Stimulated activated CD4-positive, alpha-beta T cell treated with anti-CD3 and anti-CD28 coated beads, Interleukin-12 subunit alpha, Interleukin-12 subunit beta, amount 100 ng/mL, for 24 hours (primary cell): ENCODE measurements at regions not wholly inside any gene's neighbourhood (a gene's known extent, or its start where the extent isn't known, plus 50 kb on each side); places are given as distances from the start of the nearest gene placed in this dataset.
A peak's percentile ranks its signal among the peaks of the same experiment; 100 is the strongest.

ENCODE experiments used
- DNase-seq, 2 experiments: peaks; one replicate each; pipeline ENCODE4 v3.0.0-alpha.2; 2020; ENCODE audit warnings: low read depth in 2 of 2

- DNase-seq: no peak
Observed at GRCh38 chr6:97586344-97586743, 303.3 kb upstream of the MMS22L start.

- no peak for DNase-seq
Observed at GRCh38 chr6:97591955-97592354, 308.9 kb upstream of the MMS22L start.

- no peak for DNase-seq
Observed at GRCh38 chr6:97594844-97595243, 311.8 kb upstream of the MMS22L start.

- no peak for DNase-seq
Observed at GRCh38 chr6:97621111-97621510, 338.1 kb upstream of the MMS22L start.

GRCh38 chr6:97626671-97627441 lies 343.8 kb upstream of the MMS22L start:
- no peak for DNase-seq

- DNase-seq: no peak
Observed at GRCh38 chr6:97629180-97629579, 346.2 kb upstream of the MMS22L start.

GRCh38 chr6:97630604-97631003 lies 347.6 kb upstream of the MMS22L start:
- DNase-seq: no peak

- DNase-seq: no peak
Observed at GRCh38 chr6:97632341-97632740, 349.3 kb upstream of the MMS22L start.

- DNase-seq: no peak
Observed at GRCh38 chr6:97639702-97640101, 356.7 kb upstream of the MMS22L start.

- DNase-seq: no peak
Observed at GRCh38 chr6:97644353-97644752, 361.3 kb upstream of the MMS22L start.

- no peak for DNase-seq
Observed at GRCh38 chr6:97645757-97646156, 362.7 kb upstream of the MMS22L start.

GRCh38 chr6:97653076-97653475 lies 370.1 kb upstream of the MMS22L start:
- DNase-seq: no peak

GRCh38 chr6:97653517-97653916 lies 370.5 kb upstream of the MMS22L start:
- DNase-seq: no peak

GRCh38 chr6:97654674-97655073 lies 371.7 kb upstream of the MMS22L start:
- no peak for DNase-seq

GRCh38 chr6:97656236-97656635 lies 373.2 kb upstream of the MMS22L start:
- no peak for DNase-seq

- DNase-seq: no peak
Observed at GRCh38 chr6:97656706-97657350, 373.8 kb upstream of the MMS22L start.

GRCh38 chr6:97658090-97658489 lies 375.1 kb upstream of the MMS22L start:
- DNase-seq: no peak

- no peak for DNase-seq
Observed at GRCh38 chr6:97663252-97663651, 380.2 kb upstream of the MMS22L start.

- DNase-seq: no peak
Observed at GRCh38 chr6:97665446-97665845, 382.4 kb upstream of the MMS22L start.

- no peak for DNase-seq
Observed at GRCh38 chr6:97666889-97667288, 383.9 kb upstream of the MMS22L start.

- DNase-seq: no peak
Observed at GRCh38 chr6:97668716-97669115, 385.7 kb upstream of the MMS22L start.

GRCh38 chr6:97669191-97670031 lies 386.4 kb upstream of the MMS22L start:
- peak in 1 of 2 experiments; percentile 0 for DNase-seq

- no peak for DNase-seq
Observed at GRCh38 chr6:97674802-97675201, 391.8 kb upstream of the MMS22L start.
